Common myeloid progenitor, CD34-positive (primary cell): ENCODE measurements at regions not wholly inside any gene's neighbourhood (a gene's known extent, or its start where the extent isn't known, plus 50 kb on each side); places are given as distances from the start of the nearest gene placed in this dataset.
"Not testable (repeated sequence)": the region's sequence is repeated elsewhere in the genome, so short reads cannot be mapped to it uniquely, and the experiment has no call there.

ENCODE experiments used
- CTCF ChIA-PET: fragments of 350-600 bp; sonication (Branson Sonifier 250); formaldehyde crosslinking; loops from one replicate; lab custom pipeline; 2021; ENCODE audit warnings: antibody characterized with exemption; lab: Charles Lee
- POLR2A ChIA-PET: fragments of 350-600 bp; sonication (Branson Sonifier 250); formaldehyde crosslinking; loops from one replicate; lab custom pipeline; 2021; ENCODE audit warnings: antibody characterized with exemption; lab: Charles Lee
- DNase-seq, 3 donors: peaks; one replicate each; pipeline versions ENCODE4 v3.0.0 to v3.0.0-alpha.2; 2013
- H3K27ac ChIP-seq, 2 experiments: 1 replicate in 1 of 2; 2 replicates in 1 of 2; pipeline ENCODE4 v1.7.0; 2013; ENCODE audit warnings: inconsistent platforms in 2 of 2, low read length in 2 of 2, mild to moderate bottlenecking in 2 of 2, low read depth in 1 of 2, moderate library complexity in 1 of 2; ENCODE audit not compliant: severe bottlenecking in 2 of 2, insufficient read depth in 1 of 2, poor library complexity in 1 of 2
- H3K27me3 ChIP-seq, 5 experiments: replicated peaks in 2 of 5; 1 replicate in 3 of 5; 2 replicates in 2 of 5; pipeline versions ENCODE4 v1.6.1 to v1.7.0; 2013; ENCODE audit warnings: low read length in 4 of 5, mild to moderate bottlenecking in 2 of 5, moderate library complexity in 2 of 5, inconsistent platforms in 1 of 5; ENCODE audit not compliant: insufficient read depth in 5 of 5, control insufficient read depth in 4 of 5
- H3K36me3 ChIP-seq, 4 experiments: 1 replicate in 2 of 4; 2 replicates in 2 of 4; pipeline versions ENCODE4 v1.6.1 to v1.7.0; 2013; ENCODE audit warnings: low read length in 3 of 4, control low read depth in 1 of 4, mild to moderate bottlenecking in 1 of 4; ENCODE audit not compliant: control insufficient read depth in 4 of 4, insufficient read depth in 4 of 4
- H3K4me1 ChIP-seq, 4 experiments: 1 replicate in 3 of 4; 2 replicates in 1 of 4; pipeline versions ENCODE4 v1.6.1 to v1.7.1; 2013; ENCODE audit warnings: low read length in 3 of 4, mild to moderate bottlenecking in 3 of 4, control low read depth in 1 of 4, inconsistent platforms in 1 of 4, moderate library complexity in 1 of 4; ENCODE audit not compliant: control insufficient read depth in 4 of 4, insufficient read depth in 4 of 4; ENCODE audit errors: control extremely low read depth in 1 of 4
- H3K4me3 ChIP-seq, 7 experiments: 1 replicate in 4 of 7; 2 replicates in 3 of 7; pipeline versions ENCODE4 v1.5.1 to v1.7.0; 2013; ENCODE audit warnings: mild to moderate bottlenecking in 7 of 7, low read length in 6 of 7, moderate library complexity in 6 of 7, inconsistent platforms in 2 of 7, low read depth in 2 of 7, control low read depth in 1 of 7; ENCODE audit not compliant: insufficient read depth in 4 of 7, control insufficient read depth in 1 of 7; ENCODE audit errors: extremely low read depth in 1 of 7
- H3K9me3 ChIP-seq, 5 experiments: 1 replicate in 4 of 5; 2 replicates in 1 of 5; pipeline versions ENCODE4 v1.6.1 to v1.7.1; 2013; ENCODE audit warnings: low read length in 4 of 5, mild to moderate bottlenecking in 2 of 5, inconsistent platforms in 1 of 5, low read depth in 1 of 5, moderate library complexity in 1 of 5; ENCODE audit not compliant: control insufficient read depth in 4 of 5, insufficient read depth in 2 of 5; ENCODE audit errors: control extremely low read depth in 1 of 5
- WGBS: methylation state at CpG from one replicate; pipeline ENCODE4 v1.1.5; 2013; ENCODE audit not compliant: insufficient coverage; 5-methylcytosine and 5-hydroxymethylcytosine counted together

DNA sequence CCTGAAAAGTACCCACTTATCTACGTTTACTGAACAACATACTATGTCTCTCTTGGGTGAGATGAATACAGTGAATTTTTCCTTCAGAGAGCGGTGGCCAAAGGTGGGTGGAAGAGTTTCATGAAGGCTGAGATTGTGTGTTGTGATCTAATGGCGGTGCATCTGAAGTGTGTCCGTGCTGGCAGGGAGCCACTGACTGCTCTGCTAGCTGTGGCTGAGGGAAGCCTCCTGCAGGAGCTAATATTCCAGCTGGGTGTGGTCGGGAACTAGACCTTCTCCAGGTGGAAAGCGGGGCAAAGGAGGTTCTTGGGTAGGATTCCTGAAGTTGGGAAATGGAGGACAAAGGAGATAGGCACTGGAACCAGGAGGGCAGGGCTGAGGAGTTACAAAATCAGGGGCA, 69.2 kb upstream of the GRB10 start:
- Histone ChIP-seq H3K9me3 (no peaks in the 10 kb centered on the region), H3K27me3 (peaks cover 0 to 2% (median 0%) of the 10 kb centered on the region in 5 experiments), H3K4me1 (no peaks in the 10 kb centered on the region), H3K27ac (no peak overlapping the region), H3K4me3 (no peak overlapping the region), H3K36me3 (no peaks in the 10 kb centered on the region)
- ChIA-PET POLR2A (no interaction called here), CTCF (no interaction called here)
- DNase-seq: no peak
- 89% methylated on average over 5 of the region's 6 CpGs for WGBS

DNA sequence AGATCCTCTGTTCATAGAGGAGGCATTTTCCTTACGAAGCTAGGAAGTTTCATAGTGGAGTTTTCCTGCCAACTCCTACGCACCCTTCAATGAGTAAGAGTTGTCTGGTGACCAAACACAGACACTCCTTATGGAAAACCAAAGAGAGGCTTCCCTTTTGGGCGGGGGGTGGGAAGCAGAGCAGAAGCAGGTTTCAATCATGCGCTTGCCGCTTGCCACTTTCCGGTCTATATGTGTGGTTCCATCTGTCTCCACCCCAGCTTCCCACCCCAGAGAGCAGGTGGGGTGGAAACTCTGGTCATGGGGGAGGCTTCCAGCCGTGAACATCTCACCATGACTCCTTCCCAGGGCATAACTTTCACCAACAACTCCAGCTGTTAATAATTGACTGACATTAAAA, 68.8 kb upstream of the GRB10 start:
- no peak overlapping the region for H3K4me3 ChIP-seq
- H3K27me3 ChIP-seq: peaks cover 0 to 2% (median 0%) of the 10 kb centered on the region in 5 experiments
- WGBS: 94% methylated on average over 5 of the region's 7 CpGs
- no peak for DNase-seq
- ChIA-PET CTCF (interaction anchor here (0.8 kb wide), 1 partner anchor 46 kb away, joined by 3 read pairs; no protein-coding TSS in a partner anchor), POLR2A (no interaction called here)
- H3K4me1 ChIP-seq: no peaks in the 10 kb centered on the region
- no peaks in the 10 kb centered on the region for H3K36me3 ChIP-seq
- H3K9me3 ChIP-seq: no peaks in the 10 kb centered on the region
- no peak overlapping the region for H3K27ac ChIP-seq

DNA sequence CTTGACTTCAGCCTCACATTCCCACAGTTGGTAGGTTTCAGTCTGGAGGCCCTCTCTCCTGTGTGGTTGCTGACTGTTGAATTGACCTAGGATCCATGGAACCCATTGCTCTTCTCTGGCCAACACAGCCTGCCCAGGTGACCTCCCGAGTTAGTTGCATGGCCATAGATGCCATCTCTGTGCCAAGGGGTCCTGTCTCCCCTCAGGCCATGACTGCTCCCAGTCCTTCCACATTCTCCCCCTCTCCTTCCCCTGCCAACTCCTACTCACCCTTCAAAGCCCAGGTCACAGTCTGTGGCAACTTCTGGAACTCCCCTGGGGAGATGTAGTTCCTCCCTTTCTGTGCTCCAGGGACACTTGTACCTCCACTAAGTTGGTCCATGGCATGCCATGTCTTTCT, 67.3 kb upstream of the GRB10 start:
- POLR2A ChIA-PET: no interaction called here
- CTCF ChIA-PET: no interaction called here
- no peak overlapping the region for H3K27ac ChIP-seq
- H3K9me3 ChIP-seq: peaks cover 0 to 2% (median 0%) of the 10 kb centered on the region in 5 experiments
- no peaks in the 10 kb centered on the region for H3K36me3 ChIP-seq
- WGBS: no CpG with 5 or more reads among the region's 1 CpG
- H3K4me1 ChIP-seq: no peaks in the 10 kb centered on the region
- H3K4me3 ChIP-seq: no peak overlapping the region
- H3K27me3 ChIP-seq: peaks cover 0 to 2% (median 0%) of the 10 kb centered on the region in 5 experiments
- DNase-seq: no peak

DNA sequence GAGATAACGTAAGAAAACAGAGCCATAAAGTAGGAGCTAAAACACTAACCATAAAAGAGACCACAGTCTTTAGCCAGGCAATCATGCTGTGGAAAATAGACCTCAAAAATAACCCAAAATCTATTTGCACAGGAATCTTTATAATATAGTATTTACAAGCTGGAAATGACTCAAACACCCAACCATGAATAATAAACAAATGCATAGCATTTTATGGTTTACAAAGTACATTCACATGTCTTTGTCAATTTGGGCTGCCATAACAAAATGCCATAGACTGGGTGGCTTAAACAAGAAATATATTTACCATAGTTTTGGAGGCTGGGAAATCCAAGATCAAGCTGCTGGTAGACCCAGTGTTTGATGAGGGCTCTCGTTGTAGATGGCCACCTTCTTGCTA, 65.5 kb upstream of the GRB10 start:
- Histone ChIP-seq H3K36me3 (no peaks in the 10 kb centered on the region), H3K4me1 (no peaks in the 10 kb centered on the region), H3K9me3 (peaks cover 0 to 10% (median 0%) of the 10 kb centered on the region in 5 experiments), H3K4me3 (no peak overlapping the region), H3K27ac (no peak overlapping the region), H3K27me3 (peaks cover 0 to 2% (median 0%) of the 10 kb centered on the region in 5 experiments)
- ChIA-PET POLR2A (no interaction called here), CTCF (no interaction called here)
- no peak for DNase-seq
- WGBS: no CpG with 5 or more reads among the region's 2 CpGs

DNA sequence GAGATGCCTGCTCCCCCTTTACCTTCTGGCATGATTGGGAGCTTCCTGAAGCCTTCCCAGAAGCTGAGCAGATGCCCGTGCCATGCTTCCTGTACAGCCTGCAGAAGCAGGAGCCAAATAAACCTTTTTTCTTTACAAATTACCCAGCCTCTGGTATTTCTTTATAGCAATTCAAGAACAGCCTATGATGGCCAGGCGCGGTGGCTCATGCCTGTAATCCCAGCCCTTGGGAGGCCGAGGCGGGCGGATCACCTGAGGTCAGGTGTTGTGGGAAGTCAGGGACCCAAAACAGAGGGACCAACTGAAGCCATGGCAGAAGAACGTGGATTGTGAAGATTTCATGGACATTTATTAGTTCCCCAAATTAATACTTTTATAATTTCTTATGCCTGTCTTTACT, 62.2 kb upstream of the GRB10 start:
- POLR2A ChIA-PET, H3K27me3 ChIP-seq, H3K4me3 ChIP-seq, CTCF ChIA-PET, DNase-seq, H3K27ac ChIP-seq, H3K4me1 ChIP-seq, H3K36me3 ChIP-seq: not testable (repeated sequence)
- H3K9me3 ChIP-seq: peaks cover 0 to 10% (median 0%) of the 10 kb centered on the region in 5 experiments
- 93% methylated on average over 3 of the region's 7 CpGs for WGBS

DNA sequence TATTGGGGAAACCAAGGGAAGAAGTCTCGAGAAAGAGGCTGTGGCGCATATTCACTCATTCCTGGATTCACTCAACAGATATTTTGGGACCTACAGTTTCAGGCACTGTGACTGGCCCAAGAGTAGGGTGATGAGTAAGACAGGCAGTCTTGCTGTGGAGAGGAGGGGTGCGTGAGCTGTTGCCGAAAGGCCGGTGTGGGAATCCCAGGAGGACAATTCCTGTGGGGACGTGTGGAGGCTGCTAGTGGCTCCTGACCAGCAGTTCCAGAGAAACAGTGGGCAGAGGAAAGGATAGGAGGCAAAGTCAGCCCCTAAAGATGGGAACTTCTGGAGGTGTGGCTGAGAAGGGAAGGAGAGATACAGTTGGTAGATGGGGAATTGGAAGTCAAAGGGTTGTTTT, 59.3 kb upstream of the GRB10 start:
- Histone ChIP-seq H3K27ac (no peak overlapping the region), H3K4me3 (no peak overlapping the region), H3K9me3 (peaks cover 0 to 10% (median 0%) of the 10 kb centered on the region in 5 experiments), H3K27me3 (peaks cover 0 to 1% (median 0%) of the 10 kb centered on the region in 5 experiments), H3K36me3 (no peaks in the 10 kb centered on the region), H3K4me1 (no peaks in the 10 kb centered on the region)
- WGBS: 100% methylated on average over 4 of the region's 6 CpGs
- DNase-seq: no peak
- ChIA-PET CTCF (no interaction called here), POLR2A (no interaction called here)

DNA sequence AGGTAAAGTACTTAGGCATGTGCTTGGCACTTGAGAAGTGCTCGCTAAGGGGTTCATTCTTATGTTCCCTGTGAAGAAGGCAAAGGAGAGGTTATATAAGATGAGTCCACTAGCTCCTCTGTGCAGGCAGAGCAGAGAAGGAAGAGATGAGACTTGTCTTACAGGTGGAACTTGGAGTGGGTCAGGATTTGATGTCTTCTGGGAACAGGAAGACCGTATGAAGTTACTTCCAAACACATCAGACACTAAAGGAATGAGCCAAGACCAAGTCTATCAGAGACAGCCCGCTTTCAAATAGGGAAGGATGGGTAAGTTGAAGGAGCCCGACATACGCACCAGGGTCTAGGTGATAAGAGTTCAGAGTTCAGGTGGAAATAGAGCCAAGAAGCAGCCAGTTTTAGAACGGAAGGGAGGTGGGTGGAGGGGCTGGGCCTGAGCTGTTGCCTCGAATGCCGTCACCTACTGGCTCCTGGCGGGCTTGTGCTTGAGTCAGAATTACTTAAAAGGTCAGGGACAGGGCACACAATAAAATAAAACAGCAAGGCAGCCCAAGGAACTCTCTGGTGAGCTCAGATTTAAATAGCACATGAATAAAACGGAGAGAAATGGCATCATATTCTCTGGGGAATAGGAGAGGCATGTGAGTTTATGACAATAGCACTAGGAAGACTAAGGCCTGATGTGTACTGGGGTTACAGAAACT, 56.1 kb upstream of the GRB10 start:
- H3K4me1 ChIP-seq: no peaks in the 10 kb centered on the region
- ChIA-PET CTCF (no interaction called here), POLR2A (no interaction called here)
- peaks cover 0 to 2% (median 0%) of the 10 kb centered on the region in 5 experiments for H3K9me3 ChIP-seq
- H3K36me3 ChIP-seq: no peaks in the 10 kb centered on the region
- WGBS: 95% methylated on average over 9 of the region's 10 CpGs
- peaks cover 0 to 2% (median 0%) of the 10 kb centered on the region in 5 experiments for H3K27me3 ChIP-seq
- no peak overlapping the region for H3K27ac ChIP-seq
- DNase-seq: no peak
- H3K4me3 ChIP-seq: no peak overlapping the region
